Hepatocyte (in vitro differentiated cells): ENCODE measurements at regions not wholly inside any gene's neighbourhood (a gene's known extent, or its start where the extent isn't known, plus 50 kb on each side); places are given as distances from the start of the nearest gene placed in this dataset.

Experiments
- DNase-seq: peaks from one replicate; pipeline ENCODE4 v3.0.0-alpha.2; 2016; ENCODE audit warnings: low spot score
- H2AFZ ChIP-seq: fragments of 200-600 bp; sonication (generic); 2 replicates; pipeline ENCODE4 v1.6.0; 2016; ENCODE audit warnings: antibody characterized with exemption, mild to moderate bottlenecking
- H3K27ac ChIP-seq: fragments of 200-600 bp; sonication (generic); 2 replicates; pipeline ENCODE4 v1.5.1; 2016; ENCODE audit warnings: mild to moderate bottlenecking
- H3K27me3 ChIP-seq: fragments of 200-600 bp; sonication (generic); 2 replicates; pipeline ENCODE4 v1.6.1; 2016
- H3K36me3 ChIP-seq: fragments of 200-600 bp; sonication (generic); replicated peaks from 2 replicates; pipeline ENCODE4 v1.5.1; 2016; ENCODE audit warnings: low read depth; ENCODE audit not compliant: insufficient read depth
- H3K4me1 ChIP-seq: fragments of 200-600 bp; sonication (generic); 2 replicates; pipeline ENCODE4 v1.5.1; 2016; ENCODE audit warnings: mild to moderate bottlenecking, moderate library complexity; ENCODE audit not compliant: insufficient read depth
- H3K4me2 ChIP-seq: fragments of 200-600 bp; sonication (generic); 2 replicates; pipeline ENCODE4 v1.6.0; 2016
- H3K4me3 ChIP-seq: fragments of 200-600 bp; sonication (generic); 2 replicates; pipeline ENCODE4 v1.5.1; 2016; ENCODE audit warnings: mild to moderate bottlenecking
- H3K79me2 ChIP-seq: fragments of 200-600 bp; sonication (generic); 2 replicates; pipeline ENCODE4 v1.6.0; 2017; ENCODE audit warnings: mild to moderate bottlenecking
- H3K9me2 ChIP-seq: fragments of 200-600 bp; sonication (generic); replicated peaks from 2 replicates; pipeline ENCODE4 v1.6.0; 2017; ENCODE audit warnings: mild to moderate bottlenecking; ENCODE audit not compliant: insufficient read depth
- H3K9me3 ChIP-seq: fragments of 200-600 bp; sonication (generic); 2 replicates; pipeline ENCODE4 v1.5.1; 2016; ENCODE audit warnings: low read depth, mild to moderate bottlenecking
- H4K20me1 ChIP-seq: fragments of 200-600 bp; sonication (generic); 2 replicates; pipeline ENCODE4 v1.6.0; 2016; ENCODE audit warnings: mild to moderate bottlenecking; ENCODE audit not compliant: insufficient read depth, poor library complexity, severe bottlenecking
- EZH2 ChIP-seq: fragments of 200-600 bp; sonication (generic); IDR thresholded peaks from 2 replicates; pipeline ENCODE4 v1.6.1; 2016; ENCODE audit warnings: antibody characterized with exemption, mild to moderate bottlenecking, borderline replicate concordance
- EZH2phosphoT487 ChIP-seq: fragments of 200-600 bp; sonication (generic); IDR thresholded peaks from one replicate; pipeline ENCODE4 v1.6.1; 2018; ENCODE audit warnings: antibody characterized with exemption, mild to moderate bottlenecking, low read depth, moderate library complexity; ENCODE audit not compliant: unreplicated experiment, severe bottlenecking
- WGBS: methylation state at CpG from one replicate; pipeline ENCODE4 v1.1.6; 2016; ENCODE audit warnings: low lambda C conversion rate; ENCODE audit errors: missing lambda C conversion rate; 5-methylcytosine and 5-hydroxymethylcytosine counted together
- TF ChIP-seq, protein P1 (sequence below): fragments of 200-600 bp; sonication (generic); IDR thresholded peaks from 2 replicates; pipeline ENCODE4 v1.5.1; 2016; ENCODE audit warnings: antibody characterized with exemption, mild to moderate bottlenecking; ENCODE audit not compliant: poor library complexity

DNA sequence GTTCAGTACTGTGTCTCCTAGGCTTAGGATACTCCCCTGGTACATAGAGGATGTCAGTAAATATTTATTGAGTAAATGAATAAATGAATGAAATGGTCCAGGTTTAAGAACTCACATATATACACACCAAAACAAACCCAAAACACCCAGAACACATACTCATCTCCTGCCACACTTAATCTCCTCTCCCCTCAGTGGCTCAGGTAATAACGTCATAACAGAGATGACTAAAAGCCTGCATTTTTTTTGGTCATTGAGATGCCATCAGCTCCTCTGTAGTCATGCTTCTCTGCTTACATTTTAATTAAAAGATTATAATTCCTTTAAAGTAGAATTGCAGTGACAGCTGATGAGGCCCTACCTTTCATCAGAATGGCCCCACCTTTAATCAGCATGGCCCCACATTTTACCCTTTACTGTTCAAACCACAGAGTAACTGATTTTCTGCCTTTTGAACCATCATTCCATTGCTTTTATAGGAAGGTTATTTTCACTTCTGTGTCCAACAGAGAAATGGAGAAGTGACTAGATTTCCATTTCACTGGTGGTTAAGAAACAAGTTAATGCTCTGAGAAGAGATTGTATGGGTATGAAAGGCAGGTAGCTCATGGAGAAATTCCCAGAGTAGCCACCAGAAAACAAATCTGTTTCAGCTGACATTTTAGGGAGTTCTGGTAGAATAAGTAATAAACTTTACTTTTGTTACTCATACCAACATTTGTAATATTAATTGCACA, 193.4 kb upstream of the ATP2B1 start:
- no peaks in the 10 kb centered on the region for H3K36me3 ChIP-seq
- WGBS, result 0% methylated on average over 1 of the region's 1 CpG
- H3K9me2 ChIP-seq, result no peaks in the 10 kb centered on the region
- no peak overlapping the region for H3K4me2 ChIP-seq
- H3K27me3 ChIP-seq, result no peaks in the 10 kb centered on the region
- H2AFZ ChIP-seq, result no peak overlapping the region
- no peak for TF ChIP-seq EZH2
- TF ChIP-seq, protein P1, sequence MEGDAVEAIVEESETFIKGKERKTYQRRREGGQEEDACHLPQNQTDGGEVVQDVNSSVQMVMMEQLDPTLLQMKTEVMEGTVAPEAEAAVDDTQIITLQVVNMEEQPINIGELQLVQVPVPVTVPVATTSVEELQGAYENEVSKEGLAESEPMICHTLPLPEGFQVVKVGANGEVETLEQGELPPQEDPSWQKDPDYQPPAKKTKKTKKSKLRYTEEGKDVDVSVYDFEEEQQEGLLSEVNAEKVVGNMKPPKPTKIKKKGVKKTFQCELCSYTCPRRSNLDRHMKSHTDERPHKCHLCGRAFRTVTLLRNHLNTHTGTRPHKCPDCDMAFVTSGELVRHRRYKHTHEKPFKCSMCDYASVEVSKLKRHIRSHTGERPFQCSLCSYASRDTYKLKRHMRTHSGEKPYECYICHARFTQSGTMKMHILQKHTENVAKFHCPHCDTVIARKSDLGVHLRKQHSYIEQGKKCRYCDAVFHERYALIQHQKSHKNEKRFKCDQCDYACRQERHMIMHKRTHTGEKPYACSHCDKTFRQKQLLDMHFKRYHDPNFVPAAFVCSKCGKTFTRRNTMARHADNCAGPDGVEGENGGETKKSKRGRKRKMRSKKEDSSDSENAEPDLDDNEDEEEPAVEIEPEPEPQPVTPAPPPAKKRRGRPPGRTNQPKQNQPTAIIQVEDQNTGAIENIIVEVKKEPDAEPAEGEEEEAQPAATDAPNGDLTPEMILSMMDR, result no peak
- TF ChIP-seq EZH2phosphoT487, result no peak
- no peaks in the 10 kb centered on the region for H4K20me1 ChIP-seq
- H3K4me1 ChIP-seq, result no peaks in the 10 kb centered on the region
- no peak for DNase-seq
- no peaks in the 10 kb centered on the region for H3K9me3 ChIP-seq
- H3K27ac ChIP-seq, result peak overlapping the region; percentile 17
- no peak overlapping the region for H3K4me3 ChIP-seq
- no peaks in the 10 kb centered on the region for H3K79me2 ChIP-seq

GRCh38 chr12:89901319-89901718, 192.7 kb upstream of the ATP2B1 start:
- no peaks in the 10 kb centered on the region for H3K27me3 ChIP-seq
- H3K9me3 ChIP-seq, result no peaks in the 10 kb centered on the region
- no peak overlapping the region for H3K4me3 ChIP-seq
- H4K20me1 ChIP-seq, result no peaks in the 10 kb centered on the region
- peak overlapping the region; percentile 17 for H3K27ac ChIP-seq
- H3K9me2 ChIP-seq, result no peaks in the 10 kb centered on the region
- H3K4me2 ChIP-seq, result no peak overlapping the region
- no peaks in the 10 kb centered on the region for H3K36me3 ChIP-seq
- H3K79me2 ChIP-seq, result no peaks in the 10 kb centered on the region
- no peaks in the 10 kb centered on the region for H3K4me1 ChIP-seq
- DNase-seq, result no peak
- no peak overlapping the region for H2AFZ ChIP-seq
- no peak for TF ChIP-seq EZH2
- no peak for TF ChIP-seq EZH2phosphoT487
- TF ChIP-seq, protein P1, result no peak
- 43% methylated on average over 2 of the region's 2 CpGs for WGBS

DNA sequence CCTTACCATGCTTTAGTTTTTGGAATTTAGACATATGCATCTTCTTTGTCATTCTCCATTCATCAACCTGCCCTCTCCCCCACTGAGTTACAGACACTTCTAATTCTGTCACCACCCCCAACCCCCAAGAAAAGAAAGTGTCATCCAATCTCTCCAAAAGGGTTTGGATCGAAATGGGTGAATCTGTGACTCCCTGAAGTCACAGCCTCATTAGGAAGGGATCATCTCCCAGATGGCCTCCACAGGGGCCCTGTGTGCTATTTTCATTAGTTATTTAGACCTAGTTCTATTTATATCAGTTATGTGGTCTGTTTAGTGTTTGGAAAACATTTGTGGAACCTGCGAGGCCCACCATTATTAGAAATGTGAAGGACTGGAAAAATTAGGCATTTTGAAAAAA, 191.0 kb upstream of the ATP2B1 start:
- no peaks in the 10 kb centered on the region for H3K36me3 ChIP-seq
- H3K4me3 ChIP-seq, result no peak overlapping the region
- no peaks in the 10 kb centered on the region for H3K79me2 ChIP-seq
- TF ChIP-seq, protein P1, result no peak
- TF ChIP-seq EZH2, result no peak
- TF ChIP-seq EZH2phosphoT487, result no peak
- WGBS, result 94% methylated on average over 2 of the region's 2 CpGs
- no peak overlapping the region for H3K4me2 ChIP-seq
- H3K27ac ChIP-seq, result no peak overlapping the region
- no peaks in the 10 kb centered on the region for H3K9me3 ChIP-seq
- H3K9me2 ChIP-seq, result no peaks in the 10 kb centered on the region
- no peaks in the 10 kb centered on the region for H4K20me1 ChIP-seq
- H3K4me1 ChIP-seq, result no peaks in the 10 kb centered on the region
- H3K27me3 ChIP-seq, result no peaks in the 10 kb centered on the region
- no peak for DNase-seq
- H2AFZ ChIP-seq, result no peak overlapping the region
